ENCODE measurements at regions not wholly inside any gene's neighbourhood (a gene's known extent, or its start where the extent isn't known, plus 50 kb on each side); places are given as distances from the start of the nearest gene placed in this dataset.

- Histone ChIP-seq H3K4me1 (ENCODE audit: control insufficient read depth, insufficient read depth, low read length) (no peaks in the 10 kb centered on the region), H3K27ac (ENCODE audit: low read length) (no peak overlapping the region), H3K36me3 (ENCODE audit: control insufficient read depth, insufficient read depth, low read length) (no peaks in the 10 kb centered on the region), H3K9me3 (ENCODE audit: control insufficient read depth, insufficient read depth, low read length) (no peaks in the 10 kb centered on the region), H3K27me3 (ENCODE audit: control insufficient read depth, insufficient read depth, low read length) (no peaks in the 10 kb centered on the region), H3K4me3 (ENCODE audit: low read length) (no peak overlapping the region)
- H3K36me3 Mint-ChIP-seq = no peaks in the 10 kb centered on the region
- H3K9me3 Mint-ChIP-seq = peaks cover 0 to 2% of the 10 kb centered on the region in 2 donors
- WGBS (ENCODE audit: insufficient coverage) = 68% methylated on average over 3 of the region's 5 CpGs
- ATAC-seq = no peak
- intact Hi-C loops (cut with micrococcal nuclease) = no loop called here
- H3K27me3 Mint-ChIP-seq (ENCODE audit: low read depth in 2 of 2) = peaks cover 0 to 29% of the 10 kb centered on the region in 2 donors
- TF ChIP-seq CTCF (IDR thresholded peaks at IDR 0.05) = no peak
- no peak for DNase-seq
- H3K4me3 Mint-ChIP-seq = no peak overlapping the region
- no peak overlapping the region for H3K27ac Mint-ChIP-seq
- H3K4me1 Mint-ChIP-seq = no peaks in the 10 kb centered on the region
These were observed 118.7 kb downstream of the BEND2 start for GRCh38 chrX:18102006-18102405.

- no peaks in the 10 kb centered on the region for H3K36me3 ChIP-seq (ENCODE audit: control insufficient read depth, insufficient read depth, low read length)
- no peaks in the 10 kb centered on the region for H3K4me1 ChIP-seq (ENCODE audit: control insufficient read depth, insufficient read depth, low read length)
- H3K27ac ChIP-seq (ENCODE audit: low read length) = no peak overlapping the region
- 94% methylated on average over 5 of the region's 5 CpGs for WGBS (ENCODE audit: insufficient coverage)
- no peak overlapping the region for H3K4me3 Mint-ChIP-seq
- intact Hi-C loops (cut with micrococcal nuclease) = no loop called here
- DNase-seq (no peak), ATAC-seq (no peak)
- no peak for TF ChIP-seq CTCF (IDR thresholded peaks at IDR 0.05)
- H3K9me3 Mint-ChIP-seq = peaks cover 0 to 2% of the 10 kb centered on the region in 2 donors
- H3K27me3 Mint-ChIP-seq (ENCODE audit: low read depth in 2 of 2) = peaks cover 0 to 31% of the 10 kb centered on the region in 2 donors
- H3K4me1 Mint-ChIP-seq = no peaks in the 10 kb centered on the region
- H3K9me3 ChIP-seq (ENCODE audit: control insufficient read depth, insufficient read depth, low read length) = no peaks in the 10 kb centered on the region
- H3K36me3 Mint-ChIP-seq = no peaks in the 10 kb centered on the region
- H3K27ac Mint-ChIP-seq = no peak overlapping the region
- H3K27me3 ChIP-seq (ENCODE audit: control insufficient read depth, insufficient read depth, low read length) = no peaks in the 10 kb centered on the region
- no peak overlapping the region for H3K4me3 ChIP-seq (ENCODE audit: low read length)
These were observed 119.6 kb downstream of the BEND2 start for GRCh38 chrX:18101087-18101486.

- H3K27me3 Mint-ChIP-seq (ENCODE audit: low read depth in 2 of 2) = peaks cover 0 to 31% of the 10 kb centered on the region in 2 donors
- Histone ChIP-seq H3K27ac (ENCODE audit: low read length) (no peak overlapping the region), H3K4me3 (ENCODE audit: low read length) (no peak overlapping the region), H3K27me3 (ENCODE audit: control insufficient read depth, insufficient read depth, low read length) (no peaks in the 10 kb centered on the region), H3K4me1 (ENCODE audit: control insufficient read depth, insufficient read depth, low read length) (no peaks in the 10 kb centered on the region), H3K36me3 (ENCODE audit: control insufficient read depth, insufficient read depth, low read length) (no peaks in the 10 kb centered on the region), H3K9me3 (ENCODE audit: control insufficient read depth, insufficient read depth, low read length) (no peaks in the 10 kb centered on the region)
- H3K9me3 Mint-ChIP-seq = peaks cover 0 to 2% of the 10 kb centered on the region in 2 donors
- intact Hi-C loops (cut with micrococcal nuclease) = no loop called here
- ATAC-seq (no peak), DNase-seq (no peak)
- no peak for TF ChIP-seq CTCF (IDR thresholded peaks at IDR 0.05)
- H3K4me3 Mint-ChIP-seq = no peak overlapping the region
- H3K36me3 Mint-ChIP-seq = no peaks in the 10 kb centered on the region
- H3K27ac Mint-ChIP-seq = no peak overlapping the region
- WGBS (ENCODE audit: insufficient coverage) = 82% methylated on average over 5 of the region's 6 CpGs
- H3K4me1 Mint-ChIP-seq = no peaks in the 10 kb centered on the region
These were observed 120.9 kb downstream of the BEND2 start for GRCh38 chrX:18099745-18100144.

GRCh38 chrX:18098763-18099162, 121.9 kb downstream of the BEND2 start:
- intact Hi-C loops (cut with micrococcal nuclease) = no loop called here
- Mint-ChIP-seq H3K27ac (no peak overlapping the region), H3K9me3 (peaks cover 0 to 2% of the 10 kb centered on the region in 2 donors), H3K4me1 (no peaks in the 10 kb centered on the region), H3K27me3 (ENCODE audit: low read depth in 2 of 2) (peaks cover 0 to 31% of the 10 kb centered on the region in 2 donors), H3K4me3 (no peak overlapping the region), H3K36me3 (no peaks in the 10 kb centered on the region)
- no peaks in the 10 kb centered on the region for H3K27me3 ChIP-seq (ENCODE audit: control insufficient read depth, insufficient read depth, low read length)
- no peak for TF ChIP-seq CTCF (IDR thresholded peaks at IDR 0.05)
- no peak for ATAC-seq
- H3K27ac ChIP-seq (ENCODE audit: low read length) = no peak overlapping the region
- no peaks in the 10 kb centered on the region for H3K4me1 ChIP-seq (ENCODE audit: control insufficient read depth, insufficient read depth, low read length)
- H3K36me3 ChIP-seq (ENCODE audit: control insufficient read depth, insufficient read depth, low read length) = no peaks in the 10 kb centered on the region
- 14% methylated on average over 14 of the region's 14 CpGs for WGBS (ENCODE audit: insufficient coverage)
- H3K9me3 ChIP-seq (ENCODE audit: control insufficient read depth, insufficient read depth, low read length) = no peaks in the 10 kb centered on the region
- DNase-seq = no peak
- H3K4me3 ChIP-seq (ENCODE audit: low read length) = no peak overlapping the region
